NCI-H146 (cell line): ENCODE measurements at regions not wholly inside any gene's neighbourhood (a gene's known extent, or its start where the extent isn't known, plus 50 kb on each side); places are given as distances from the start of the nearest gene placed in this dataset.
"Not testable (repeated sequence)": the region's sequence is repeated elsewhere in the genome, so short reads cannot be mapped to it uniquely, and the experiment has no call there.

Experiments used
- DNase-seq: peaks from one replicate; lab custom pipeline; 2025; lab: John Stamatoyannopoulos, UW

DNA sequence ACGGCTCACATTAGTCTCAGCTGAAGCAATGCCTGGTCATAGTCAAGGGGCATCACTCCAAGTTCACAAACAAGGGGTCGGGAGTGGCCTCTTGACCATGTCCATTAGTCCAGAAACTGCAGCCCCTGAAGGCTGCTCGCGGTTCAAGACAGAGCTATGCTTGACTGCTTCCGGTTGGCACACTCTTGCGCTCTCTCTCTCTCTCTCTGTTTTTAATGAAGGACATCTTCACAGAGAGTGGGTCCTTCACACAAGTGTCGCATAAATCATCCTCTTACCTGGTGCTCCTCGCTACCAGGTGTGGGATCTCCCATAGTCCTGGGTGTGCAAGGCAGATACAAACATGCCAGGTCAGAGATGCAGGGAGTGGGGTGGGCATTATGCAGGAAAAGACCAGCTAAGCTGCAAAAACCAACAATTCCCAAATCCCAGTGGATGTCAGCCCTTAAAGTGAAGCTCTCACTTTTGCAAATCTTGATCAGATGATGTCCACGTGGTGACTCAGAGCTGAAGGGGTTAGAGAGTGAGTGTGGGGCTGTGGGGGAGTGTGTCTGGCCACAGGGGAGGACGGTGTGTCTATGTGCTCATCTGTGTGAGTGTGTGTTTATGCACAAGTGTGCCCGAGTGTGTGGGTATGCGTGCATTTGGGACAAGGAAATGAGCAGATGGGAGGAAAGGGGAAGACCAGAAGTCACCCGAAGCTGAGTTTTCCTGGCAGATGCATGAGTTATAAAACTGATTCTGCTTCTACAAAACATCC lies 83.7 kb upstream of the PPP2R2D start:
- DNase-seq, result no peak

DNA sequence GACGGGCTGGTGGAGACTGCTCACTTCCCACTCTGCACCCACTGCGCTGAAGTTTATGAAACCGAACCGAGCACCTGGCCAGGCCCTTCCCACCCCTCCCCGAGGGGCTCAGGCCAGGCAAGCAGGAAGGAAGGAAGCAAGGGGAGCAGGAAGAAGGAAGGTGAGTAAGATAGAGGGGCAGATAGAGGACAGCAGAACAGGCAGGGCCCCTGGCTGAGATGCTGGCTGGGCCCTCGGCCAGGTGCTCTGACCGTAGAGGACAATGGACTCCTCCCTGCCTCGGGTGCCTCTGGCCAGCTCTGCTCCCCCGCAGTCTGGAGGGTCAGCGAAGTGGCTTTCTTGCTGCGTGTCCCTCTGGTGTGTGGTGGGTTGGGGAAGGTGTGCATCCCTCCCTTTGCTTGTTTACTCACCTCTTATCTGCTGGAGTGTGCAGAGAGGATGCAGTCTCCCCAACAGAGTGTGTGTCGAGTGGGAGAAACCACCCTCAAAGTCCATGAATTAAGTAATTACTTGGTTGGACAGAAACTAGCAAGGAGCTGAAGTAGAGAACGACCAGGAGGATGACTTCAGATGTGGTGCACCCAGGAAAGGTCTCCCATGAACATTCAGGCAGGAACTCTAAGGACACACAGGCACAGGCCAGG lies 82.8 kb upstream of the PPP2R2D start:
- DNase-seq, result no peak

DNA sequence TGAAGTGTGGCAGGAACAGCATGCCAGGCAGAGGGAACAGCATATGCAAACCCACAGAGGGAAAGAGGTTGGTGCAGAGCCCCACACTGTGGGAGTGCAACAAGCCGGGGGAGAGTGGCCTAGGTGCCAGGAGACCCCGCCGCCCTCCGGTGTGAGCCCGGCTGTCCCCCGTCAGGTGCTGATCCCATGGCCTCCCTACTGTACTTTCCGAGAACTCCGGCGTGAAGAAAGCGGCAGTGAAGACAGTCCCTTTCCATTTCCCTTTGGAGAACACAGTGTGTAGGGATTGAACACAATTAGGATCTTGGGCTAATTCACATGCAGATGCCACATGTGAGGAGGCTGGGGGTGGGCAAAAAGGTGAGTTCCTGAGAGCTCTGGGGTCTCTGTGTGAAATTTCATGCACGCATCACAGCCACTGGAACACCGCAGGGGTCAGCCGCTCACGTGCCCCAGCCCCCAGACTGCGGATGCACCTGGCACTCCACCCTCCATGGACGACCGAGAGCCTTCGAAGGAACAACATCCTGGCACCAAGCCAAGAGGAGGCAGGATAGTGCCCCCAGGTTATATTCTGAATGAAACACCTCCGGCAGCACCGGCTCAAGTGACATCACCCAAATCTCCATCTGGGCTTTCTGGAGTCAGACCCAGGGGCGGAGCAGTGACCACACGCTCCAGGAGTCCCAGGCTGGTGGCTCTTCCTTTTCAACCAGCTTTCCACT lies 82.1 kb upstream of the PPP2R2D start:
- DNase-seq, result peak; percentile 60

DNA sequence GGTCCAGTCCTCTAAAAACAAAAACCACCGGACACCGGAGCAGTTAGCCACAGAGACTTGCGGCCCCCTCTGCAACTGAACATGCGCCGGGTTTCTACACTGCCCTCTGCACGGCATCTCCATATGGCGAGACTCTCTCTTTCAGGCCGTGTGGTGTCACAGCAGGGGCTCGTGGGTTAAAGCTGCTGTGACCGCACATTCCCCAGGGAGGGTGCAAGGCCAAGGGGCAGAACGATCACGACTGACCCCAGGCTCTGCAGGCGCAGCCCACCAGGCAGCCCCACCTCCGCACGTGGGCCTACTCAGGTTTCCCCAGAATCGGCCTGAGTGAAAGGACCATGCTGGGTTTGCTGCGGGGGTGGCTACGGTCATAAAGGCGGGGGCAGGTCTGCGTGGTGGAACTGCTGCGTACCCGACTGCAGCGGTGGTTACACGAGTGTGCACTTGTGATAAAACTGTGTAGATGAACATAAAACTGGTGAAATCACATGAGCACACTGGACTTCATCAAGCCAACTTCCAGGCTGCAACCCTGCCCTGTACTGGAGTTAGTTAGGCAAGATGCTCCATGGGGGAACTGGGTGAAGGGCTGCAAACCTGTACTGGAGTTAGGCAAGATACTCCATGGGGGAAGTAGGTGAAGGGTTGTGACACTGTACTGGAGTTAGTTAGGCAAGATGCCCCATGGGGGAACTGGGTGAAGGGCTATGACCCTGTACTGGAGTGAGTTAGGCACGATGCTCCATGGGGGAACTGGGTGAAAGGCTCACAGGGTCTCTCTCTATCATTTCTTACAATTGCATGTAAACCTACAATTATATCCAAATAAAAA lies 81.4 kb upstream of the PPP2R2D start:
- no peak for DNase-seq

DNA sequence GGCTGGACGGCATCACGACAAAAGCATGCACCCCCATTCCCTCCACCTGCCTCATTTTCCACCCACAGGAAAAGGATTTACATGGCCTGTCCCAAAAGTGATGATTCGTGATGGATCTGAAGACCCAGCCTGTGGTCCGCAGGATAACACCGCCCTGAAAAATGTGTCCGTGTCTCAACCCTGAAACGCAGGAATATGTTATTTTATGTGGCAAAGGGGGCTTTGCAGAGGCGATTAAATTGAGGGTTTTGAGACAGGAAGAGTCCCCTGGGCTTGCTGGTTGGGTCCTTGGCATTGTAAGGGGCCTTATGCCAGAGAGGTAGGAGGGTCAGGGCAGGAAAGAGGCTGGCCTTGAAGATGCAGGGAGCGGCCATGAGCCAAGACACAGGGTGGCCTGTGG lies 80.2 kb upstream of the PPP2R2D start:
- no peak for DNase-seq

DNA sequence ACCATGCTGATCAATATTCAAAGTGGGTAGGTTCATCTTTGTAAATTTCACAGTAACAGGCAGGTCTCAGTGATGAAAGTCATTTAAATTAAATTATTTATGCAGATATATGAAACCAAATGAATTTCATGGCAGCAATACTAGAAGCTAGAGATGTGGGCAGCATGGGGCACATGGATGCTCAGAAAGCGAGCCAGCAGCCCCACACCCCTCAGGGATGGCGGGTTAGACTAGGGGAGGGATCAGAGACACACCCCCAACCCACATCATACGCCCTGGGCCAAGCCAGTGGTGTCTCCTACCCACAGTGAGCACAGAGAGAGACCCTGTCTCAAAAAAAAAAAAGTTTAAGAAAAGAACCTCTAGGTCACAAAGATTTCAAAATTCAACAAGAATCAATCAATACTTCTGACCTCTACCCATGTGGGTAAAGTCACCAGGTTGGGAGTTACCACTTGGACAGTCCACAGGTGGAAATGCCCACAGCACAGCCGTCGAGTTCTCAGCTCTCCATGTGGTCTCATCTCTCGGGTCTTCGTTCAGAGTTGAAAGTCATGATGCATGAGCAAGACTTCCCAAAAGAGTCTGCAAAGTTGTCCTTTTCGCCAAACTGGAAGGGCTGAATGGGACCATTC lies 79.3 kb upstream of the PPP2R2D start:
- DNase-seq, result no peak

DNA sequence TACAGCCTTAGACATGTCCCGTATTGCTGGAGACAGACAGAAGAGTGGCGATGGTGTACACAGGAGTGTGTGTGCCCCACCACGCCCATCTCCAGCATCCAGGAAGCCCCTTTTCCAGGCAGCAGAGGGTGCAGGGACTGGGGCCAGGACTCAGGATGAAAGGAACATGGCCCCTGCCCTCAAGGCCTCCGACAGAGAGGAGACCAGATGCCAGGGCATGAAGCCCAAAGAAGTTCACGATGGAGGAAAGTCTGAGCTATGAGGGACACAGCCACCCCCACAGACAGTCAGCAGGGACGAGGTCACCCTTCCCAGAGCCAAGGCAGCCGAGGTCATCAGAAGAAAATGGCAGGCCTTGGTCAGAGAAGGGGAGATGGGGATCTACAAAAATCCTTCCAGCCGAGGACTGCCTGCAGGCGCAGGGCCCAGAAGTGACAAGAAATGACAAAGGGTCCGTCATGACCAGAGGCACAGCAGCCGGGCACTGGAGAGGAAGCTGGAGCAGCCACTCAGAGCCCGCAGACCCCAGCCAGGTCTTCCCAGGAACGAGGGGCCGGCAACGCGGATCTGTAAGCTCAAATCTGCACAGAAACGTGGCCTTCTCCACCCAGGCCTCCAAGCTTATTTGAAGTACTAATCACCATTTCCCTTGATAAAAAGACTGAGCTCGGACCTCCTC lies 78.7 kb upstream of the PPP2R2D start:
- no peak for DNase-seq

DNA sequence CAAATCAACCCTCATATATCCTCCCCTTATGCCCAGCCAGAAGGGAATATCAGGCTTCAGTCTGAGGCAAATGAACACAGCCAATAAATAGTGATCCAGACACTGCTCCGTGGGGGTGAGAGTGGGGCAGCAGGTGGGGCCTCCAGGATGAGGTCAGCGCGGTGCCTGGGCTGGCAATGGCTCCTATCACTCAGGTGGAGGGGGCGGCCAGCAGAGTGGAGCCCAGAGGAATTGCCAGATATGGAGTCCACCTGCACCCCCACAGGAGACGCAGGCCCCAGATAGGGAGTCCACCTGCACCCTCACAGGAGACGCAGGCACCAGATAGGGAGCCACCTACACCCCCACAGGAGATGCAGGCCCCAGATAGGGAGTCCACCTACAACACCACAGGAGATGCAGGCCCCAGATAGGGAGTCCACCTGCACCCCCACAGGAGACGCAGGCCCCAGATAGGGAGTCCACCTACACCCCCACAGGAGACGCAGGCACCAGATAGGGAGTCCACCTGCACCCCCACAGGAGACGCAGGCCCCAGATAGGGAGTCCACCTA lies 78.0 kb upstream of the PPP2R2D start:
- no peak for DNase-seq

DNA sequence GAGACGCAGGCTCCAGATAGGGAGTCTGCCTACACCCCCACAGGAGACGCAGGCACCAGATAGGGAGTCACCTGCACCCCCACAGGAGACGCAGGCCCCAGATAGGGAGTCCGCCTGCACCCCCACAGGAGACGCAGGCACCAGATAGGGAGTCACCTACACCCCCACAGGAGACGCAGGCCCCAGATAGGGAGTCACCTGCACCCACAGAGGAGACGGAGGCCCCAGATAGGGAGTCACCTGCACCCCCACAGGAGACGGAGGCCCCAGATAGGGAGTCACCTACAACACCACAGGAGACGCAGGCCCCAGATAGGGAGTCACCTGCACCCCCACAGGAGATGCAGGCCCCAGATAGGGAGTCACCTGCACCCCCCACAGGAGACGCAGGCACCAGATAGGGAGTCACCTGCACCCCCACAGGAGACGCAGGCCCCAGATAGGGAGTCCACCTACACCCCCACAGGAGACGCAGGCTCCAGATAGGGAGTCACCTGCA lies 77.2 kb upstream of the PPP2R2D start:
- DNase-seq, result not testable (repeated sequence)

DNA sequence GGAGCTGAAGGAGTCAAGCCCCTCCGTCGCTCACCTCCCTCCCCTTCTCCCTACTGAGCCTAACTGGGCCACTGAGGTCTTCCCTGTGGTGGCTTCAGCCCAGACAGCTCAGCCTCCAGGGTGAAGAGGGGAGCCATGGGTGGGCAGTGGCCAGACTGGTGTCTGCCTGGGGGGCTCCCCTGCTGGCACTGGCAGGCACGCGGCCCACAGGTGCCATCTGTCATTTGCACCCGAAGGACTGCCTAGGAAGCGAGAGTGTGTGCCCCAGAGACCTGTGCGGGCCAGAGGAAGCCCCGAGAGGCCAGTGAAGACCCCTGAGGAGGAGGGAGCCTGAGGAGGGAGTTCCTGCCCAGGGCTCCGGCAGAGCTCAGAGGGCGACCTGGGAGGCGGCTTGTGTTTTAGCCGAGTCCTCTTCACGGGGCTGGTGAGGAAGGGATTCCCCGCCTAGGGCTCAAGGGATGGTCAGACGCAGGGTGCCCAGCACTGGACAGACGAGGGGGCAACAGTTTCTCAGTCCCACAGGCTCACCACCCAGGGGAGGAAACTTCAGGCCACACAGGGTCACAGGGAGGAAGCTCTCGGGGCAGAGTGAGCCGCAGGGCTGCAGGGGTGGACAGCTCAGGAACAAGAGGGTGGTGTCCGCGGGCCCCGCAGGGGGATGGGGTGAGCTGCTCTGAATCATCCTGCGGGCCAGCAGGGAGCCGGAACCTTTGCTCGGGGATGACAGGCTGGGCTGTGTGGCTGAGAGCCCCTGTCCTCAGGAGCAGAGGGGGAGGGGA lies 76.2 kb upstream of the PPP2R2D start:
- no peak for DNase-seq

DNA sequence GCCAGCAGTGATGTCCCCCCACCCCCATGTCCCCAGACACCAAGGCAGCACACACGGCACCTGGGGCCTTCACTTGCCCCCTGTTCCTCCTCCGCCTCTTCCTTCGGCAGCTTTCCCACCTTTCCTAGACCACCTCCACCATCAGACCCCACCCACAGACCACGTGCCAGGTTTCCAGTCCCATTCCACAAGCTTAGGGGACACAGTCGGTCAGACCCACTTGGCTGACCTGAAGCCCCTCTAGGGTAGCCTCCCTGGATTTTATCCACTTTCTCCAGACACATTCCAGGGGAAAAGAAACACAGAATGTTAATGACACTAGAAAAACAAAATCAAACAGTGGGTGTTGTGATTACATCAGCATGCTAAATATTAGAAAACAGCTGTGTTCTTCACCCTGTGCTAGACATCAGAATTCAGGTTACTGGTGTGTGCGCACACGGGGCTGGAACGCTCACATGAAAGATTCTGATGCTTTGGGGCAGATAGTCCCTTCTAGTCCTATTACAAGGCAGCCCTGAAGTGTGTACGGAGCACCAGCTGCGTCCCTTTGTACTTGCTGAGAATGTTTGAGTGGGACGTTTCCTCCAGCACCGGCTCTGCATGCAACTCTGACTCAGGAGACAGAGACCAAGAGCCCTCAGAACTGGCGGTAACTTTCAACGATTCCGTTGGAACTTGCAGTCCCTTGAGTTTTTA lies 75.5 kb upstream of the PPP2R2D start:
- DNase-seq, result no peak

DNA sequence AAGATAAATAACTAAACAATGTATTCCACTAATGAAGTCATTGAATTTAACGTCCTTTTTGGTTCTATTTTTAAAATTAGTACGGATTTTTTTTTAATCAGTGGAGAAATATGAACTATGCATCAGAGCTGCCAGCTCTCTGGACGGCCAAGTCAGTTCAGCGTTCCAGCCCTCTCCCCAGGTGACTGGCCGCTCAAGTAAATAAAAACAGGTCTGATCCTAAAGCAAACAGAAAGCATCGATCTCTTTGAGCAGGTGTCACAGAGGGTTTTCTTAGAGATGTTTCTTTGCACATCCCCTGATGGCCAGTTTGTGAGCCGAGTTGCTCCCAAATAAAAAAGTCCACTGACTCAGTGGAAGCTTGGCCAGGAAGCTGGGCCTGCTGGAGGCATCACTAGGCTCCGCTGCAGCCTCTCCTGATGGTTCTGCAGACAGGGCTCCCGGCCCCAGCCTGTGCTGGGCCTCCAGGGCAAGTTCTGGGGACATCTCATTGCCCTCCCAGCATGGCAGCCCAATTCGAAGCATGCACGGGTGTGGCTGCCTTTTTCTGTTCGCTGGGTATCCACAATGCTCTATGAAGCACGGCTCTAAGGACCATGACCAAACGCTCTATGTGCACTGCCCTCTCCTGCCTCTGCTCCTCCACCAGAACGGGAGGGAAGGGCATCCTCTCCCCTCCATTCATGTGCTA lies 74.7 kb upstream of the PPP2R2D start:
- DNase-seq, result peak; percentile 29

DNA sequence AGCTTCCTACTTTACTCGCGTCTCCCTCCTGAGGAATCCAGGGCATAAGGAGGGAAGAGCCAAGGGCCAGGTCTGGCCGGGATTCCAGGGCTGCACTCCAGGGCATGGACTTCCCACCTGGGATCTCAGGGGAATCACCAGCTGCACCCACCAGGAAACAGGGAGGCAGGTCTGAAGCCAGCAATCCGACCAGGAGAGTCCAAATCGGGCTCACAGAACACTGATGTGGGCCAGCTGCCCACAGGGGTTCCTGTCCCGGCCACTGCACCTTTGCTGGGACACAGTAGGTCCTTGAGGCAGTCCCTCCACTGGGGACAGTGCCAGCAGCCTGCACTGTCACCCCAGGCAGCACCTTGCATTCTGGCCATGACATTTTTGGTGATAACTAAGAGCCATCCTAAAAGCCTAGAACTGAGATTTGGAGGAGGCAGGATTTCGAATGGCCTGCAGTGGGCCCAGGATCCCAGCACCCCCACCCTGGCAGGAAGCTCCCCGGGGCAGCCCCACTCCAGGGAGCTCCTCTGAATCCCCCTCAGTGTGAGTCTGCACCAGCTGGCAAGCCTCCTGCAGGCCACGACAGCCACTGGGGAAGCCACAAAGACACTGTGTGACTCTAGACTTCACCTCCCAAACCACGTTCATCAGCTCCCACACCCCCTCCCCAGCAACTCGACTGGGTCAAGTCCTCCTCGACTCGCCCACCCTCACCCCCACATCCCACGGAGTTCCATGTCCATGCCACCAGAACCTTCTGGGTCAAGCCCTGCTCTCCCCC lies 71.5 kb upstream of the PPP2R2D start:
- DNase-seq, result no peak

DNA sequence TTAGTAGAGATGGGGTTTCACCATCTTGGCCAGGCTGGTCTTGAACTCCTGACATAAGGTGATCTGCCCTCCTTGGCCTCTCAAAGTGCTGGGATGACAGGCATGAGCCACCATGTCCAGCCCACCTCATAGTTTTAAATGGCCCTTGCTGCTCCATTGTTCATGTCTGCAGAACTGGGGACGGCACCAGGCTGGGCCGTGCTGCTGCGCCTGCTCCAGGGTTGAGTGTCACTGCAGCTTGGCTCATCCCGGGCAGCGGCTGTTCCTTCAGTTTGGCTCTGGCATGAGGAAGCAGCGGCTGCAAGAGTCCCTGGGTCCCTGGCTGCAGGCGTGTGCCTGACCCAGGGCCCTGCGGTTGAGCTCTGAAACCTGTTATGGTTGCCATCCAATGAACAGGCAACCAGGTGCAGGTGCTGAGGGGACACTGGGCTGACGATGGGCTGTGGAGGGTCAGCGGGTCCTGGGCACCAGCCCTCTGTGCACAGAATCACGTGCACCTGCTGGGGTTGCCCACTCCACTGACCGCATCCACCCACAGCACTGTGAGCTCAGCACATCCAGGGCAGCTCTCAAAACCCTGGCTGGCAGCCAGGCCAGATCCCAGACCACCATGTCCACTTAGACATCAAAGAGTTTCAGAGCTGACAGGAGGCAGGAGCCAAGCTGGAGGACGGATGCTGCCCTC lies 70.2 kb upstream of the PPP2R2D start:
- DNase-seq, result no peak

DNA sequence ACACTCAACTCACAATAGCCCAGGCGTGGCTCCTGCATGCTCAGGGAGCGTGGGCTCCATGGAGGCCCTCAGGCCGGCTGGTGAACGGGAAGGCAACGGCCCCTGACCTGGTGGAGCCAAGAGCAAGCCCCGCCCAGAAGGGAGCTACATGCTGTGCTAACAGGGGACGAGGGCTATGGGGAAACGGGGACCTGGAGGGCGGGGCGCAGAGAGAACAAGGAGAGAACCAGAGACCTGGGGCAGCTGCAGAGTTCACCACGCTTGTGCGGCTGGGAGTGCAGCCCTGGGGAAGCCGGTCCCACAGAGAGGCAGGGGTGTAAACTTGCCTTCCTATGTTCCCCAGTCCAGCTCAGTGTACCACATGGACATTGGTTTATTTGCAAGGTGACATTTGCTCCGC lies 69.2 kb upstream of the PPP2R2D start:
- no peak for DNase-seq

DNA sequence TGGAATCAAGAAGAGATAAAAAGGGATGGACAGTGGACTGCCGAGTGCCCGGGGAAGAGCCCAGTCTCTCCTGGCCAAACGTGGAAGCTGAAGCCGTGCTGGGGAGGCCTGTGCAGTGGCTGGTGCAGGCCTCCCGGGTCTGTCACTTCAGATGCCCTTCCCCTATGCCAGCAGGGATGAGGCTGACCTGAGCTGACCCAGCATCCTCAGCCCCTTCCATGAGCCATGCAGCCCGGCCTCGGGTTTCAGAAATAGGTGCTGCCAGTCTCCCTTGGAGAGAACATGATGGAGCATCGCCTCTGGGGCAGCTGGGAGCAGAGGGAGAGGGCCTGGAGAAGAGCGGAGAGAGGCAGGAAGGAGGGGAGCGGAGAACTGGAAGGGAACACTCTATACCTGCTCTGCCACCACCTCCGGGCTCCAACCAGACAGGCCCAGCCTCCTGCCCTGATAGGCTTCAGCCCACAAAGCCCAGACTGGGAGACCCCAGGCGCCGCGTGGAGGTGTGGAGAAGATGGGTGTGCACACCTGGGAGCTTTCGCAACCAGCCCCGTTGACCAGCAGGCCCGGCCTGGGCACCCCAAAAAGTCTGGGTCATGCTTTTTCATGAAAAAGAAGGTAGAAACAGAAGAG lies 68.6 kb upstream of the PPP2R2D start:
- no peak for DNase-seq

DNA sequence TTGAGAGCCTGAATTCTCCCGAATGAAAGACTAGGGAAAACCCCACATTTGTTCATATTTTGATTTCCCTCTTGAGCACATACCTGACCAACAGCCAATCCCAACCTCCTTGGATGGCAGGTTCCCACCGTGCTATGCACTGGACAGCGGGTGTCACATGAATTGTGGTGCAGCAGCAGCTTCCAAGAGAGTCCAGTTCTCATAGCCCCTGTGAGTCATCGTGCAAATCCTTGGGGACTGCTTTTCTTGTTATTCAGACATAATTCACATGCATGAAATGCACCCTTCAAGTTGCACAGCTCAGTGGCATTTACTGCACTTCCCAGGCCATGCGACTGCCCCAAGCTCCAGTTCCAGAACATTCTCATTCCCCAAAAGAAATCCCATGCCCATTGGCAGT lies 67.8 kb upstream of the PPP2R2D start:
- DNase-seq, result no peak
